K562 (cell line): ENCODE measurements at regions not wholly inside any gene's neighbourhood (a gene's known extent, or its start where the extent isn't known, plus 50 kb on each side); places are given as distances from the start of the nearest gene placed in this dataset.
A peak's percentile ranks its signal among the peaks of the same experiment; 100 is the strongest.

ENCODE experiments used
- CCNT2 ChIP-seq: IDR thresholded peaks from 2 replicates; pipeline ENCODE4 v1.6.1; 2011; ENCODE audit warnings: borderline replicate concordance, low read depth, mild to moderate bottlenecking, moderate library complexity, mixed read lengths, low read length; ENCODE audit not compliant: insufficient read length; ENCODE audit errors: extremely low read depth
- ERF ChIP-seq: fragments of 450-650 bp; formaldehyde crosslinking; IDR thresholded peaks from 2 replicates; pipeline ENCODE4 v1.4.0; 2020; ENCODE audit warnings: mild to moderate bottlenecking, mixed read lengths
- PHB2 ChIP-seq: fragments of 450-650 bp; IDR thresholded peaks from 2 replicates; pipeline ENCODE4 v1.6.1; 2017; ENCODE audit warnings: low read depth
- ZNF311 ChIP-seq: fragments of 250-450 bp; sonication (Bioruptor Pico); IDR thresholded peaks from 2 replicates; pipeline ENCODE4 v1.4.0; 2020; ENCODE audit warnings: mild to moderate bottlenecking, moderate library complexity
- TF ChIP-seq, protein P1 (sequence below): fragments of 250-450 bp; sonication (Bioruptor Pico); IDR thresholded peaks from 2 replicates; pipeline ENCODE4 v1.4.0; 2020; ENCODE audit warnings: mild to moderate bottlenecking, moderate library complexity, borderline replicate concordance
- TF ChIP-seq, protein P2 (sequence below), 2 experiments: fragments of 450-650 bp; IDR thresholded peaks; 2 replicates each; pipeline ENCODE4 v1.6.1; 2016
- TF ChIP-seq, protein P3 (sequence below): fragments of 450-650 bp; IDR thresholded peaks from 2 replicates; pipeline ENCODE4 v1.6.1; 2016; ENCODE audit warnings: mild to moderate bottlenecking, moderate library complexity
- TF ChIP-seq, protein P4 (sequence below): fragments of 200-800 bp; sonication (Bioruptor generic); IDR thresholded peaks from 2 replicates; pipeline ENCODE4 v1.6.1; 2017; ENCODE audit warnings: missing genetic modification characterization, missing compliant biosample characterization
- TF ChIP-seq, protein P5 (sequence below), 2 experiments: fragments of 250-450 bp in 1 of 2; fragments of 450-650 bp in 1 of 2; sonication (Bioruptor Pico) in 1 of 2; IDR thresholded peaks; 2 replicates each; pipeline versions ENCODE4 v1.6.1 to v1.8.0; 2016 to 2021; ENCODE audit warnings: mild to moderate bottlenecking in 2 of 2, moderate library complexity in 2 of 2, missing compliant biosample characterization in 1 of 2, missing genetic modification characterization in 1 of 2

DNA sequence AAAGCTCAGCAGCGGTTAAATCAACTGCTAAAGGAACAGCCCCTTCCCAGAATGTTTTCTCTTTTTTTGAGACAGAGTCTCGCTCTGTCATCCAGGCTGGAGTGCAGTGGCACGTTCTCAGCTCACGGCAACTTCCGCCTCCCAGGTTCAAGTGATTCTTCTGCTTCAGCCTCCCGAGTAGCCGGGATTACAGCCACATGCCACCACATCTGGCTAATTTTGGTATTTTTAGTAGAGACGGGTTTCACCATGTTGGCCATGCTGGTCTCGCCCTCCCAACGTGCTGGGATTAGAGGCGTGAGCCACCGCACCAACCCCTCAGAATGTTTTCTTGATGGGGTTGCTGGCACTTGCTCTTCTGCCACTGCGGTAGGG, 59.8 kb upstream of the IL6 start (continued):
- TF ChIP-seq, protein P1, sequence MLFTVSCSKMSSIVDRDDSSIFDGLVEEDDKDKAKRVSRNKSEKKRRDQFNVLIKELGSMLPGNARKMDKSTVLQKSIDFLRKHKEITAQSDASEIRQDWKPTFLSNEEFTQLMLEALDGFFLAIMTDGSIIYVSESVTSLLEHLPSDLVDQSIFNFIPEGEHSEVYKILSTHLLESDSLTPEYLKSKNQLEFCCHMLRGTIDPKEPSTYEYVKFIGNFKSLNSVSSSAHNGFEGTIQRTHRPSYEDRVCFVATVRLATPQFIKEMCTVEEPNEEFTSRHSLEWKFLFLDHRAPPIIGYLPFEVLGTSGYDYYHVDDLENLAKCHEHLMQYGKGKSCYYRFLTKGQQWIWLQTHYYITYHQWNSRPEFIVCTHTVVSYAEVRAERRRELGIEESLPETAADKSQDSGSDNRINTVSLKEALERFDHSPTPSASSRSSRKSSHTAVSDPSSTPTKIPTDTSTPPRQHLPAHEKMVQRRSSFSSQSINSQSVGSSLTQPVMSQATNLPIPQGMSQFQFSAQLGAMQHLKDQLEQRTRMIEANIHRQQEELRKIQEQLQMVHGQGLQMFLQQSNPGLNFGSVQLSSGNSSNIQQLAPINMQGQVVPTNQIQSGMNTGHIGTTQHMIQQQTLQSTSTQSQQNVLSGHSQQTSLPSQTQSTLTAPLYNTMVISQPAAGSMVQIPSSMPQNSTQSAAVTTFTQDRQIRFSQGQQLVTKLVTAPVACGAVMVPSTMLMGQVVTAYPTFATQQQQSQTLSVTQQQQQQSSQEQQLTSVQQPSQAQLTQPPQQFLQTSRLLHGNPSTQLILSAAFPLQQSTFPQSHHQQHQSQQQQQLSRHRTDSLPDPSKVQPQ, result 0 out of 2 replicates have a peak, but pooled peaks have one; percentile 35
- TF ChIP-seq, protein P2, sequence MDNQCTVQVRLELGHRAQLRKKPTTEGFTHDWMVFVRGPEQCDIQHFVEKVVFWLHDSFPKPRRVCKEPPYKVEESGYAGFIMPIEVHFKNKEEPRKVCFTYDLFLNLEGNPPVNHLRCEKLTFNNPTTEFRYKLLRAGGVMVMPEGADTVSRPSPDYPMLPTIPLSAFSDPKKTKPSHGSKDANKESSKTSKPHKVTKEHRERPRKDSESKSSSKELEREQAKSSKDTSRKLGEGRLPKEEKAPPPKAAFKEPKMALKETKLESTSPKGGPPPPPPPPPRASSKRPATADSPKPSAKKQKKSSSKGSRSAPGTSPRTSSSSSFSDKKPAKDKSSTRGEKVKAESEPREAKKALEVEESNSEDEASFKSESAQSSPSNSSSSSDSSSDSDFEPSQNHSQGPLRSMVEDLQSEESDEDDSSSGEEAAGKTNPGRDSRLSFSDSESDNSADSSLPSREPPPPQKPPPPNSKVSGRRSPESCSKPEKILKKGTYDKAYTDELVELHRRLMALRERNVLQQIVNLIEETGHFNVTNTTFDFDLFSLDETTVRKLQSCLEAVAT (IDR thresholded peaks at IDR 0.05), result peak in 1 of 2 experiments; percentile 36; a peak in 1 of 4 replicates
- TF ChIP-seq, protein P3, sequence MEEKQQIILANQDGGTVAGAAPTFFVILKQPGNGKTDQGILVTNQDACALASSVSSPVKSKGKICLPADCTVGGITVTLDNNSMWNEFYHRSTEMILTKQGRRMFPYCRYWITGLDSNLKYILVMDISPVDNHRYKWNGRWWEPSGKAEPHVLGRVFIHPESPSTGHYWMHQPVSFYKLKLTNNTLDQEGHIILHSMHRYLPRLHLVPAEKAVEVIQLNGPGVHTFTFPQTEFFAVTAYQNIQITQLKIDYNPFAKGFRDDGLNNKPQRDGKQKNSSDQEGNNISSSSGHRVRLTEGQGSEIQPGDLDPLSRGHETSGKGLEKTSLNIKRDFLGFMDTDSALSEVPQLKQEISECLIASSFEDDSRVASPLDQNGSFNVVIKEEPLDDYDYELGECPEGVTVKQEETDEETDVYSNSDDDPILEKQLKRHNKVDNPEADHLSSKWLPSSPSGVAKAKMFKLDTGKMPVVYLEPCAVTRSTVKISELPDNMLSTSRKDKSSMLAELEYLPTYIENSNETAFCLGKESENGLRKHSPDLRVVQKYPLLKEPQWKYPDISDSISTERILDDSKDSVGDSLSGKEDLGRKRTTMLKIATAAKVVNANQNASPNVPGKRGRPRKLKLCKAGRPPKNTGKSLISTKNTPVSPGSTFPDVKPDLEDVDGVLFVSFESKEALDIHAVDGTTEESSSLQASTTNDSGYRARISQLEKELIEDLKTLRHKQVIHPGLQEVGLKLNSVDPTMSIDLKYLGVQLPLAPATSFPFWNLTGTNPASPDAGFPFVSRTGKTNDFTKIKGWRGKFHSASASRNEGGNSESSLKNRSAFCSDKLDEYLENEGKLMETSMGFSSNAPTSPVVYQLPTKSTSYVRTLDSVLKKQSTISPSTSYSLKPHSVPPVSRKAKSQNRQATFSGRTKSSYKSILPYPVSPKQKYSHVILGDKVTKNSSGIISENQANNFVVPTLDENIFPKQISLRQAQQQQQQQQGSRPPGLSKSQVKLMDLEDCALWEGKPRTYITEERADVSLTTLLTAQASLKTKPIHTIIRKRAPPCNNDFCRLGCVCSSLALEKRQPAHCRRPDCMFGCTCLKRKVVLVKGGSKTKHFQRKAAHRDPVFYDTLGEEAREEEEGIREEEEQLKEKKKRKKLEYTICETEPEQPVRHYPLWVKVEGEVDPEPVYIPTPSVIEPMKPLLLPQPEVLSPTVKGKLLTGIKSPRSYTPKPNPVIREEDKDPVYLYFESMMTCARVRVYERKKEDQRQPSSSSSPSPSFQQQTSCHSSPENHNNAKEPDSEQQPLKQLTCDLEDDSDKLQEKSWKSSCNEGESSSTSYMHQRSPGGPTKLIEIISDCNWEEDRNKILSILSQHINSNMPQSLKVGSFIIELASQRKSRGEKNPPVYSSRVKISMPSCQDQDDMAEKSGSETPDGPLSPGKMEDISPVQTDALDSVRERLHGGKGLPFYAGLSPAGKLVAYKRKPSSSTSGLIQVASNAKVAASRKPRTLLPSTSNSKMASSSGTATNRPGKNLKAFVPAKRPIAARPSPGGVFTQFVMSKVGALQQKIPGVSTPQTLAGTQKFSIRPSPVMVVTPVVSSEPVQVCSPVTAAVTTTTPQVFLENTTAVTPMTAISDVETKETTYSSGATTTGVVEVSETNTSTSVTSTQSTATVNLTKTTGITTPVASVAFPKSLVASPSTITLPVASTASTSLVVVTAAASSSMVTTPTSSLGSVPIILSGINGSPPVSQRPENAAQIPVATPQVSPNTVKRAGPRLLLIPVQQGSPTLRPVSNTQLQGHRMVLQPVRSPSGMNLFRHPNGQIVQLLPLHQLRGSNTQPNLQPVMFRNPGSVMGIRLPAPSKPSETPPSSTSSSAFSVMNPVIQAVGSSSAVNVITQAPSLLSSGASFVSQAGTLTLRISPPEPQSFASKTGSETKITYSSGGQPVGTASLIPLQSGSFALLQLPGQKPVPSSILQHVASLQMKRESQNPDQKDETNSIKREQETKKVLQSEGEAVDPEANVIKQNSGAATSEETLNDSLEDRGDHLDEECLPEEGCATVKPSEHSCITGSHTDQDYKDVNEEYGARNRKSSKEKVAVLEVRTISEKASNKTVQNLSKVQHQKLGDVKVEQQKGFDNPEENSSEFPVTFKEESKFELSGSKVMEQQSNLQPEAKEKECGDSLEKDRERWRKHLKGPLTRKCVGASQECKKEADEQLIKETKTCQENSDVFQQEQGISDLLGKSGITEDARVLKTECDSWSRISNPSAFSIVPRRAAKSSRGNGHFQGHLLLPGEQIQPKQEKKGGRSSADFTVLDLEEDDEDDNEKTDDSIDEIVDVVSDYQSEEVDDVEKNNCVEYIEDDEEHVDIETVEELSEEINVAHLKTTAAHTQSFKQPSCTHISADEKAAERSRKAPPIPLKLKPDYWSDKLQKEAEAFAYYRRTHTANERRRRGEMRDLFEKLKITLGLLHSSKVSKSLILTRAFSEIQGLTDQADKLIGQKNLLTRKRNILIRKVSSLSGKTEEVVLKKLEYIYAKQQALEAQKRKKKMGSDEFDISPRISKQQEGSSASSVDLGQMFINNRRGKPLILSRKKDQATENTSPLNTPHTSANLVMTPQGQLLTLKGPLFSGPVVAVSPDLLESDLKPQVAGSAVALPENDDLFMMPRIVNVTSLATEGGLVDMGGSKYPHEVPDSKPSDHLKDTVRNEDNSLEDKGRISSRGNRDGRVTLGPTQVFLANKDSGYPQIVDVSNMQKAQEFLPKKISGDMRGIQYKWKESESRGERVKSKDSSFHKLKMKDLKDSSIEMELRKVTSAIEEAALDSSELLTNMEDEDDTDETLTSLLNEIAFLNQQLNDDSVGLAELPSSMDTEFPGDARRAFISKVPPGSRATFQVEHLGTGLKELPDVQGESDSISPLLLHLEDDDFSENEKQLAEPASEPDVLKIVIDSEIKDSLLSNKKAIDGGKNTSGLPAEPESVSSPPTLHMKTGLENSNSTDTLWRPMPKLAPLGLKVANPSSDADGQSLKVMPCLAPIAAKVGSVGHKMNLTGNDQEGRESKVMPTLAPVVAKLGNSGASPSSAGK, result peak; percentile 62
- TF ChIP-seq, protein P4, sequence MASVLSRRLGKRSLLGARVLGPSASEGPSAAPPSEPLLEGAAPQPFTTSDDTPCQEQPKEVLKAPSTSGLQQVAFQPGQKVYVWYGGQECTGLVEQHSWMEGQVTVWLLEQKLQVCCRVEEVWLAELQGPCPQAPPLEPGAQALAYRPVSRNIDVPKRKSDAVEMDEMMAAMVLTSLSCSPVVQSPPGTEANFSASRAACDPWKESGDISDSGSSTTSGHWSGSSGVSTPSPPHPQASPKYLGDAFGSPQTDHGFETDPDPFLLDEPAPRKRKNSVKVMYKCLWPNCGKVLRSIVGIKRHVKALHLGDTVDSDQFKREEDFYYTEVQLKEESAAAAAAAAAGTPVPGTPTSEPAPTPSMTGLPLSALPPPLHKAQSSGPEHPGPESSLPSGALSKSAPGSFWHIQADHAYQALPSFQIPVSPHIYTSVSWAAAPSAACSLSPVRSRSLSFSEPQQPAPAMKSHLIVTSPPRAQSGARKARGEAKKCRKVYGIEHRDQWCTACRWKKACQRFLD, result peak; percentile 30; the same call in 1 of the 2 replicates
- TF ChIP-seq ERF (CRISPR knock-in tag), result 0 out of 2 replicates have a peak, but pooled peaks have one; percentile 60
- peak; percentile 86; the same call in 1 of the 2 replicates for TF ChIP-seq ZNF311
- peak; percentile 0 for TF ChIP-seq CCNT2
- TF ChIP-seq, protein P5, sequence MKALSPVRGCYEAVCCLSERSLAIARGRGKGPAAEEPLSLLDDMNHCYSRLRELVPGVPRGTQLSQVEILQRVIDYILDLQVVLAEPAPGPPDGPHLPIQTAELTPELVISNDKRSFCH (CRISPR knock-in tag; IDR thresholded peaks at IDR 0.05), result peak; percentile 45; the same call in 1 of the 2 replicates
- TF ChIP-seq, protein P5 (tag; IDR thresholded peaks at IDR 0.05), result no peak
- no peak for TF ChIP-seq PHB2
